Stomach (tissue), 4 donors: ENCODE measurements at regions not wholly inside any gene's neighbourhood (a gene's known extent, or its start where the extent isn't known, plus 50 kb on each side); places are given as distances from the start of the nearest gene placed in this dataset.

ENCODE experiments used
- EP300 ChIP-seq: sonication (generic); formaldehyde crosslinking; IDR thresholded peaks from one replicate; pipeline ENCODE4 v1.6.1; 2017; ENCODE audit warnings: antibody characterized with exemption
- POLR2A ChIP-seq, 4 donors: fragments of 450-650 bp; IDR thresholded peaks; one replicate each; pipeline ENCODE4 v1.6.1; 2016; ENCODE audit warnings: antibody characterized with exemption in 4 of 4, control low read depth in 2 of 4, mild to moderate bottlenecking in 1 of 4, moderate library complexity in 1 of 4
- POLR2AphosphoS5 ChIP-seq, 3 donors: sonication (generic); formaldehyde crosslinking; IDR thresholded peaks; one replicate each; pipeline ENCODE4 v1.6.1; 2016; ENCODE audit warnings: antibody characterized with exemption in 3 of 3
- TF ChIP-seq, protein P1 (sequence below), 7 experiments: fragments of 450-650 bp in 4 of 7; fragments of 200-600 bp in 3 of 7; sonication (generic) in 3 of 7; IDR thresholded peaks; one replicate each; pipeline ENCODE4 v1.5.1; 2016 to 2019; ENCODE audit warnings: antibody characterized with exemption in 7 of 7, control low read depth in 2 of 7, mild to moderate bottlenecking in 1 of 7

DNA sequence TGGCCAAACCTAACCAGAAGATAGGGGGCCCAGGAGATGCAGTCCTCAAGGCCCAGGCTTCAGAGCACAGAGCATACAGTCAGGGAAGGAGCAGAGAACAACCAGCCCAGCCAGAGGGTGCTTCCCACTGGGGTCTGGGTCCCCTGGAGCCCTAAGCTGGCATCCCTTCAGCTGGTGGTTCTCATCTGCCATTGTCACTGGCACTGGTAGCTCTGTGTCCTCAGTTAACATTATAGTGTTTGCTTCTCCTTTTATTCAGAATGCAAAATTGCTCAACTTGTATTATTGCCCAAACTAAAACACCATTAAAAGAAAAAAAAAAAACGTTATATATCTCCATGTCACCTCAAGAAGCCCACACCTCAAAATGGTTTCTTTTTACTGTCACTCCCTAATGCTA is 219.2 kb downstream of the ENC1 start:
- no peak for TF ChIP-seq POLR2AphosphoS5 (IDR thresholded peaks at IDR 0.05)
- TF ChIP-seq, protein P1, sequence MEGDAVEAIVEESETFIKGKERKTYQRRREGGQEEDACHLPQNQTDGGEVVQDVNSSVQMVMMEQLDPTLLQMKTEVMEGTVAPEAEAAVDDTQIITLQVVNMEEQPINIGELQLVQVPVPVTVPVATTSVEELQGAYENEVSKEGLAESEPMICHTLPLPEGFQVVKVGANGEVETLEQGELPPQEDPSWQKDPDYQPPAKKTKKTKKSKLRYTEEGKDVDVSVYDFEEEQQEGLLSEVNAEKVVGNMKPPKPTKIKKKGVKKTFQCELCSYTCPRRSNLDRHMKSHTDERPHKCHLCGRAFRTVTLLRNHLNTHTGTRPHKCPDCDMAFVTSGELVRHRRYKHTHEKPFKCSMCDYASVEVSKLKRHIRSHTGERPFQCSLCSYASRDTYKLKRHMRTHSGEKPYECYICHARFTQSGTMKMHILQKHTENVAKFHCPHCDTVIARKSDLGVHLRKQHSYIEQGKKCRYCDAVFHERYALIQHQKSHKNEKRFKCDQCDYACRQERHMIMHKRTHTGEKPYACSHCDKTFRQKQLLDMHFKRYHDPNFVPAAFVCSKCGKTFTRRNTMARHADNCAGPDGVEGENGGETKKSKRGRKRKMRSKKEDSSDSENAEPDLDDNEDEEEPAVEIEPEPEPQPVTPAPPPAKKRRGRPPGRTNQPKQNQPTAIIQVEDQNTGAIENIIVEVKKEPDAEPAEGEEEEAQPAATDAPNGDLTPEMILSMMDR (IDR thresholded peaks at IDR 0.05), result no peak
- no peak for TF ChIP-seq POLR2A (IDR thresholded peaks at IDR 0.05)
- TF ChIP-seq EP300, result no peak
